K562 (cell line): ENCODE measurements at regions not wholly inside any gene's neighbourhood (a gene's known extent, or its start where the extent isn't known, plus 50 kb on each side); places are given as distances from the start of the nearest gene placed in this dataset.

Experiments
- GATAD2B ChIP-seq: fragments of 450-650 bp; IDR thresholded peaks from 2 replicates; pipeline ENCODE4 v1.6.1; 2017; ENCODE audit warnings: mild to moderate bottlenecking, borderline replicate concordance
- POLR2AphosphoS5 ChIP-seq: IDR thresholded peaks from 2 replicates; pipeline ENCODE4 v1.6.1; 2011; ENCODE audit warnings: mild to moderate bottlenecking, low read depth, low read length, moderate library complexity; ENCODE audit not compliant: control insufficient read depth, insufficient read depth

DNA sequence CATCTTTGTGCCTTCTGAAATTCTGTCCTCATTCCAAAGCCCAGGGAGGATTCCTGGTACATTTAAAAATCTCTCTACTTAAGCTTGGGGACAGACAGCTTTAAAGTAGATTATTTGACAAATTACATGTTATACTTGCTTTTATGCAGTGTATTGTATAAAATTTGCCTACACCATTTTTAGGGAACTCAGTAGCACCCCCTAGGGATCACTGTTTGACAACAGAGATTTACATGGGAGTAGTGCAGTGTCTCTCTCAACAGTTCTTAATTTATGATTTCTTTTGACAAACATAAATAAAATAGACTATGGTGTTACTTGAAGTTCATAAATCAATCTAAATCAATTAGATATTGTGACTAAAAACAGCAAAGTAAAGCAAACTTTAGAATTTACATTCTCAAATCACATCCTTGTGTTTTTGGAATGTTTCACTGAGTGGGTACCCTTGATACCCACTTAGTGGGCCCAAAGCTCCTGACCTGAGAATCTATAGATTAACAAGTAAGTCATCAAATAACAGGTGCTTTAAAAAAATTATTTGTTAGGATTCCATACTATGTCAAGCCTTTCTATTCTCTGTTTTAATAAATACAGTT lies 428.8 kb downstream of the DYNC2H1 start:
- TF ChIP-seq POLR2AphosphoS5: no peak
- TF ChIP-seq GATAD2B: no peak
